ENCODE measurements at regions not wholly inside any gene's neighbourhood (a gene's known extent, or its start where the extent isn't known, plus 50 kb on each side); places are given as distances from the start of the nearest gene placed in this dataset.

GRCh38 chr3:21801631-21802030 lies 50.6 kb upstream of the ZNF385D start:
- no peak for DNase-seq (ENCODE audit: low read depth)

- DNase-seq (ENCODE audit: low read depth): no peak
Measured at GRCh38 chr3:21803604-21804003, 52.6 kb upstream of the ZNF385D start.

GRCh38 chr3:21804330-21804729 lies 53.3 kb upstream of the ZNF385D start:
- DNase-seq (ENCODE audit: low read depth): no peak

GRCh38 chr3:21806733-21807132 lies 55.7 kb upstream of the ZNF385D start:
- DNase-seq (ENCODE audit: low read depth): no peak

GRCh38 chr3:21825684-21826083 lies 74.7 kb upstream of the ZNF385D start:
- DNase-seq (ENCODE audit: low read depth): no peak

GRCh38 chr3:21826416-21826815 lies 75.4 kb upstream of the ZNF385D start:
- DNase-seq (ENCODE audit: low read depth): no peak

GRCh38 chr3:21830541-21830940 lies 79.5 kb upstream of the ZNF385D start:
- DNase-seq (ENCODE audit: low read depth): no peak

- DNase-seq (ENCODE audit: low read depth): no peak
Measured at GRCh38 chr3:21835264-21835663, 84.3 kb upstream of the ZNF385D start.

- no peak for DNase-seq (ENCODE audit: low read depth)
Measured at GRCh38 chr3:21836227-21836626, 85.2 kb upstream of the ZNF385D start.

GRCh38 chr3:21839176-21839575 lies 88.2 kb upstream of the ZNF385D start:
- DNase-seq (ENCODE audit: low read depth): peak; percentile 1

GRCh38 chr3:21839592-21839991 lies 88.6 kb upstream of the ZNF385D start:
- DNase-seq (ENCODE audit: low read depth): peak; percentile 58

- DNase-seq (ENCODE audit: low read depth): no peak
Measured at GRCh38 chr3:21847005-21847404, 96.0 kb upstream of the ZNF385D start.

GRCh38 chr3:21859124-21860081 lies 108.4 kb upstream of the ZNF385D start:
- DNase-seq (ENCODE audit: low read depth): no peak

GRCh38 chr3:21860082-21860475 lies 109.1 kb upstream of the ZNF385D start:
- no peak for DNase-seq (ENCODE audit: low read depth)

GRCh38 chr3:21860657-21861056 lies 109.6 kb upstream of the ZNF385D start:
- DNase-seq (ENCODE audit: low read depth): no peak

- no peak for DNase-seq (ENCODE audit: low read depth)
Measured at GRCh38 chr3:21876782-21877181, 125.8 kb upstream of the ZNF385D start.

GRCh38 chr3:21877214-21877754 lies 126.3 kb upstream of the ZNF385D start:
- no peak for DNase-seq (ENCODE audit: low read depth)

- no peak for DNase-seq (ENCODE audit: low read depth)
Measured at GRCh38 chr3:21879184-21879886, 128.3 kb upstream of the ZNF385D start.

- DNase-seq (ENCODE audit: low read depth): no peak
Measured at GRCh38 chr3:21888656-21889055, 137.6 kb upstream of the ZNF385D start.

GRCh38 chr3:21889166-21889565 lies 138.2 kb upstream of the ZNF385D start:
- no peak for DNase-seq (ENCODE audit: low read depth)

- no peak for DNase-seq (ENCODE audit: low read depth)
Measured at GRCh38 chr3:21892104-21892503, 141.1 kb upstream of the ZNF385D start.

- peak; percentile 38 for DNase-seq (ENCODE audit: low read depth)
Measured at GRCh38 chr3:21893242-21893641, 142.2 kb upstream of the ZNF385D start.

Measured in amniotic epithelial cell (primary cell).